ENCODE measurements at regions not wholly inside any gene's neighbourhood (a gene's known extent, or its start where the extent isn't known, plus 50 kb on each side); places are given as distances from the start of the nearest gene placed in this dataset.

- no peak for TF ChIP-seq POLR2A (IDR thresholded peaks at IDR 0.05)
- TF ChIP-seq CTCF (IDR thresholded peaks at IDR 0.05): no peak
These were observed 74.2 kb upstream of the NCOR2 start for GRCh38 chr12:124641591-124641990.

Data from lower leg skin (tissue), 3 donors.